ENCODE measurements at regions not wholly inside any gene's neighbourhood (a gene's known extent, or its start where the extent isn't known, plus 50 kb on each side); places are given as distances from the start of the nearest gene placed in this dataset.

- DNase-seq (ENCODE audit: low read depth) = no peak
These were observed 88.2 kb upstream of the LCLAT1 start for GRCh38 chr2:30358842-30359241.

GRCh38 chr2:30359644-30360167 lies 87.3 kb upstream of the LCLAT1 start:
- TF ChIP-seq, protein P1, sequence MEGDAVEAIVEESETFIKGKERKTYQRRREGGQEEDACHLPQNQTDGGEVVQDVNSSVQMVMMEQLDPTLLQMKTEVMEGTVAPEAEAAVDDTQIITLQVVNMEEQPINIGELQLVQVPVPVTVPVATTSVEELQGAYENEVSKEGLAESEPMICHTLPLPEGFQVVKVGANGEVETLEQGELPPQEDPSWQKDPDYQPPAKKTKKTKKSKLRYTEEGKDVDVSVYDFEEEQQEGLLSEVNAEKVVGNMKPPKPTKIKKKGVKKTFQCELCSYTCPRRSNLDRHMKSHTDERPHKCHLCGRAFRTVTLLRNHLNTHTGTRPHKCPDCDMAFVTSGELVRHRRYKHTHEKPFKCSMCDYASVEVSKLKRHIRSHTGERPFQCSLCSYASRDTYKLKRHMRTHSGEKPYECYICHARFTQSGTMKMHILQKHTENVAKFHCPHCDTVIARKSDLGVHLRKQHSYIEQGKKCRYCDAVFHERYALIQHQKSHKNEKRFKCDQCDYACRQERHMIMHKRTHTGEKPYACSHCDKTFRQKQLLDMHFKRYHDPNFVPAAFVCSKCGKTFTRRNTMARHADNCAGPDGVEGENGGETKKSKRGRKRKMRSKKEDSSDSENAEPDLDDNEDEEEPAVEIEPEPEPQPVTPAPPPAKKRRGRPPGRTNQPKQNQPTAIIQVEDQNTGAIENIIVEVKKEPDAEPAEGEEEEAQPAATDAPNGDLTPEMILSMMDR (conservative IDR thresholded peaks at IDR 0.05; ENCODE audit: low read depth, low read length) = no peak
- no peak overlapping the region for H3K4me3 ChIP-seq (ENCODE audit: low read length)
- DNase-seq (ENCODE audit: low read depth) = peak; percentile 38

More at GRCh38 chr2:30358842-30359241, 88.2 kb upstream of the LCLAT1 start:
- H3K4me3 ChIP-seq (ENCODE audit: low read length) = no peak overlapping the region
- TF ChIP-seq, protein P1 (conservative IDR thresholded peaks at IDR 0.05; ENCODE audit: low read depth, low read length) = no peak

DNA sequence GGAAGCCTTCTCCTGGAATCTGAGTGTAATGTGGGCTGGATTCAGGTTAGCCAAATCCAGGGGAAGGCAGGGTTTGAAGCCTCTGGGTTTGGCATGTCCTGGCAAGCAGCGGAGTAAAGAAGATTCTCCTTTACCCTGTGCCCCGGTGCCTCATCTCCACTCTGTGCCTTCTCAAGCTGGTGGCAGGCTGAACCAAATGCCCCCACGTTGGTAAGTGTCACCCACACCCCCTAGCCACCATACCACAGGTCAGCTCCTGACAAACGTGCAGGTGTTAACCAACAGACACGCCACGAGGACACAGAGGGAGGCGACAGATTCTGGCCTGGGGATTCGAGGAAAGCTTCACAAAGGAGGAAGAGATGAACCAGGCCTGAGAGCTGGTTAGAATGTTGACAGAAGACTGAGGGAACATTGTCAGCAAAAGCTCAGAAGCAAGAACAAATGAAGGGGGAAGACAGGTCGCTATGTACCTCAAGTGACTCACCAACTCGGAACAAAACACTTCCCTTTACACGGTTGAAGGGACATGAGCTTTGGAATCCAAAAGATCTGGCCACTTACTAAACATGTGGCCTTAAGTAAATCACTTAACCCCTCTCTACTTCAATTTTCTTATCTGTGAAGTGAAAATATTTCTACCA lies 85.2 kb upstream of the LCLAT1 start:
- TF ChIP-seq, protein P1 (conservative IDR thresholded peaks at IDR 0.05; ENCODE audit: low read depth, low read length) = no peak
- no peak overlapping the region for H3K4me3 ChIP-seq (ENCODE audit: low read length)
- DNase-seq (ENCODE audit: low read depth) = peak; percentile 54

DNA sequence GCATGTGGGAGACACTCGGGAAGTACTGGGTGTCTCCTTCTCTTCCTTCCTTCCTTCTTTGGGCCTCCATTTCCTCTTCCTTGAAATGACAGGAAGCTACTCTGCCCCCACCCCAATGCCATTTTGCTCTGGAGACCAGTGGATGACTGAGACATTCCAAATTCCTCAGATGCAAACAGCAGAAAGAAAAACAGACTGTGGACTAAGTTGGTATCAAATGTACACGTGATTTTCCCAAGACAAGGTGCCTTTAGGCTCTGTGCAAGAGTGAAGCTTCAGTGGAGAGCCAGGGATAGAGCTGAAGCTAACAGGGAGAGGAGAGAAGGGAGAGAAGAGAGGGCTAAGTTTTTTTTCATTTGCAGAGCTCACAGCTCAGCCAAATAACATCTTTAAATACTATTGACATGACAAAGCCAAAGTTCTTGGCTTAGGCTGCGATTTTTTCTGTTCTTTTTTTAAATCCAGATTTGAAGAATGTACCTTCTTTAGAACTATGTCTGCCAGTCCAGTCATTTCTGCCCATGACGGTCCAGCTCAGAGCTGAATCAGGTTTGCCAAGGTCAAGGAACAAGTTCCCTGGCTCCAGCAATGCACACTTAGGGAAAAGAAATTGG lies 84.5 kb upstream of the LCLAT1 start:
- DNase-seq (ENCODE audit: low read depth) = peak; percentile 62
- H3K4me3 ChIP-seq (ENCODE audit: low read length) = no peak overlapping the region
- TF ChIP-seq, protein P1 (conservative IDR thresholded peaks at IDR 0.05; ENCODE audit: low read depth, low read length) = no peak

DNA sequence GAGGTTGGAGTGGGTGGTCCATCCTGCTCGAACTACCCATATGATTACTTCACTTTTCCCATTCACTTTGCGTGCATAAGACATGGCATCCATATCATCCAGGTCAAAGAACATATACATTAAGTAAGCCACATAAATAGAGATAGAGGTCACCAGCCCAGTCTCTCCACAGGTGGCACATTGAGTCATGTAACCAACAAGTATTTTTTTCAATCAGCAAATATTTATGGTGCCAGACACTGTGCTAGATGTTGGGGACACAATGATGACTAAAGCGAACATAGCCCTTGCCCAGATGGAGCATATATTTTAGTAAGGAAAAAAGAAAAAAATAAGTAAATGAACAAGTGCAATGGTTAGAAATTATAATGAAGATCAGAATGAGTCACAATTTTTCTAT lies 83.6 kb upstream of the LCLAT1 start:
- H3K4me3 ChIP-seq (ENCODE audit: low read length) = no peak overlapping the region
- DNase-seq (ENCODE audit: low read depth) = no peak
- TF ChIP-seq, protein P1 (conservative IDR thresholded peaks at IDR 0.05; ENCODE audit: low read depth, low read length) = no peak

DNA sequence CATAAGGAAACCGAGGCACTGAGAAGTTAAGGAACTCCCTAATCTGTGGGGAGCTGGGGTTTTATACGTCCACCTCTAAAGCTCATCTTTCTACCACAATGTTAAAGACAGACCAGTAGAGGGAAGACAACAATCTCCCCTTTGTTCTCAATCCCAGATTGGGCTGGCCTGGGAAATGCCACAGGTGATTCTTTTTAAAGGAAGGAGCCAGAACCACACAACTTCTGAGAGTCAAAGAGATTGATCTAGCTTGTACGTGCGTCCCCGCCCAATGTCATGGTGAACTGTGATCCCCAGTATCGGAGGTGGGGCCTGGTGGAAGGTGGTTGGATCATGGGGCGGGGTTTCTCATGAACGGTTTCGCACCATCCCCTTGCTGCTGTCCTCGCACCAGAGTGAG lies 81.8 kb upstream of the LCLAT1 start:
- no peak overlapping the region for H3K4me3 ChIP-seq (ENCODE audit: low read length)
- TF ChIP-seq, protein P1 (conservative IDR thresholded peaks at IDR 0.05; ENCODE audit: low read depth, low read length) = no peak
- no peak for DNase-seq (ENCODE audit: low read depth)
